Eye (tissue), 1 donor: ENCODE measurements at regions not wholly inside any gene's neighbourhood (a gene's known extent, or its start where the extent isn't known, plus 50 kb on each side); places are given as distances from the start of the nearest gene placed in this dataset.
"Not testable (repeated sequence)": the region's sequence is repeated elsewhere in the genome, so short reads cannot be mapped to it uniquely, and the experiment has no call there.

Experiments used
- DNase-seq: peaks from one replicate; pipeline ENCODE4 v3.0.0-alpha.2; 2015

DNA sequence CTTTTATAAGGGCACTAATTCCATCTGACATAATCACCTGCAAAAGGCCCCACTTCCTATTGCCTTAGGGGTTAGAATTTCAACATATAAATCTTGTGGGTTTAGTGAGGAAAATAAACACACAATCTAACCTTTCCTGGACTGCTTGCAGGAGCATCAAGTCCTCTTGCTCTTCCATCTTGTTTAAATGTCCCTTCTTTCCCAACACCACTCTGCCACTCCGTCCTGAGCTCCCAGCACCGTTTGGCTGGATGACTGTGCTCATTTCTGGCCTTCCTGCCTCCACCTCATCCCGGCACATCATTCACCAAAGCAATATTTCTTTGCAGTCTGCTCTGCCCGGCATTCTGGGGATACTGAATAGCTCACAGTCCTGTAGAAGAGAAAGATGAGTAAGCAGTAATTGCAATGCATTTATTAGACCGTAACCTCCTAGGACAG lies 247.8 kb downstream of the BCL2 start:
- no peak for DNase-seq

DNA sequence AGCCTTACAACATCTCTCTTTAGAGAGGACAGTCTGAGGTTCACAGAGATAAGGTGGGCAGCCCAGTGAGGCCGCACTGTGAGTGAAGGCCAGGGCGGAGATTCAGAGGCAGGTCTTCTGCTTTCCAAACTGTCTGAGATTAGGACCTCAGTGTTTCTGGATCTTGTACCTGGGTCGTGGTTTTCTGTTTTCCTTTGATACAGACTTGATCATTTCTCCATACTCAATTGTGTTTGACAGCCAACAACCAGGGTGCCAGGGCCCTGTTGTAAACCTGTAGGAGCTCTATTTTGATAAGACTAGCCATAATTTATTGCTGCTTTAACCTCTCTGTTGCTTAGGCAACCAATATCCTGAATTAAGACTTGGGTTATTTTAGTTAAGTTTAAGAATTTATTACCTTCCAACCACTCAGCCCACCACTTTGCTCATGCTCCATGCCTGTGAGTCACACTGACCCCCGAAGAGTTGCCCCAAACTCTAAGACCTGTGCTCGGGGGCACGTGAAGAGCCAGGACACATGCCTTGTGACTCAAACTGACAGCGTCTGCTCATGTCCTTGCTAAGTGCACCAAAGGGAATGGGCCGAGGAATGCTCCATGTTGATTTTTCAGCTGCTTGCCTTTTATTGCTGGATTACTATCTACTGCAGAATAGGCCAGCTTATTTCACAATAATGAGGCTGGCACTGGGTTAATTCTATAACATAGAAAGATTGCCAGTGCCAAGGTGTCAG lies 248.6 kb downstream of the BCL2 start:
- DNase-seq, result no peak

DNA sequence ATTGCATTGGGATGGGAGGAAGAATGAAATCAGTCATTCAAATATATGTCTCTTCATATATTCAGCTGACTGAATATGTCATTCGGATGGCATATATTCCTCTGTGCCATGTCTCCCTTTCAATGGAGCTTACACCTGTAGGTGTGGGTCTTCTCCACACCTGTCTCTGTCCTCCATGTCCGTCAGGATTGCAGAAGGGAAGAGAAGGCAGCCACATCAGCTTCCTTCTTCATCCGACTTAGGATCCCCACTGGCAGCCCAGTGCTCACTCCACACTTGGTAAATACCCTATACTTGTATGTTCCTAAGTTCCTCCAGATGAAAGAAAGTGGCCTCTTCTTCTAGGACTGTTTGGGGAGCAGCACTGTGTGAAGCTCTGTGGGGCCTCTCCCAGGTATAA lies 250.1 kb downstream of the BCL2 start:
- no peak for DNase-seq

DNA sequence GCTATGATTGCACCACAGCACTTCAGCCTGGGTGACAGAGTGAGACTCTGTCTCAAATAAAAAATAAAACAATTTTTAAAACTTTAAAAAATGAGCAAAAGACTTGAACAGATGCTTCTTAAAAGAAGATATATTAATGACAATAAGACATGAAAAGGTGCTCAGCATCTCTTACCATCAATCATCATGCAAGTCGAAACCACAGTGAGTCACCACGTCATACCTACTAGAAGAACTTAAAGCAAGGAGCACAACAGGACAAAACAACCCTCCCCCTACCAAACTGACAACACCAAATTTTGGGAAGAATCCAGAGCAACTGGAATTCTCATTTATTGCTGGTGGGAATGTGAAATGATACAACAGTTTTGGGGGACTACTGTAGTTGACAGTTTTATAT lies 251.6 kb downstream of the BCL2 start:
- no peak for DNase-seq

DNA sequence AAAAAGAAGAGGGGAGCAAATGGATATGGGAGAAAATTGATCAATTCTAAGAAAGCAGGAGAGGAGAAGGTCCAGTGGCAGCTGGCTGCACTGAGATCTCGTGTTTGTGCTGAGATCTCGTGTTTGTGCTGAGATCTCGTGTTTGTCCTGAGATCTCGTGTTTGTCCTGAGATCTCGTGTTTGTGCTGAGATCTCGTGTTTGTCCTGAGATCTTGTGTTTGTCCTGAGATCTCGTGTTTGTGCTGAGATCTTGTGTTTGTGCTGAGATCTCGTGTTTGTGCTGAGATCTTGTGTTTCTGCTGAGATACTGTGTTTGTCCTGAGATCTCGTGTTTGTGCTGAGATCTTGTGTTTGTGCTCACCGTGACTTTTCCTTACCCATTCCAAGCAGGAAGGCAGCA lies 254.4 kb downstream of the BCL2 start:
- no peak for DNase-seq

DNA sequence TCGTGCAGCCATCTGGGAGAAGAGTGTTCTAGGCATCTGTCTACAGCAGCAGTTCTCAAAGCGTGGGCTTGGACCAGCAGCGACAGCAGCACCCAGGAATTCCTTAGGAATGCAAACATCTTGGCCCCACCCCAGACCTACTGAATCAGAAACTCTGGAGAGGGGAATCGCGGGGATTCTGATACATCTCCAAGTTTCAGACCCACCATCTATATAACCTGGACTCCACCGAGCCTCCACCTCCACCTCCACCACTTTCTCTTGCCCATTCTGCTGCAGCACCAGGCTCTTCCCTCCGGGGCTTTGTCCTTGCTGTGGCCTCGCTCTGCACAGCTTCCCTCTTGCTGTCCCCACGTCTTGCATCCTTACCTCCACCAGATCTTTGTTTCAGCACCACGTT lies 256.4 kb downstream of the BCL2 start:
- no peak for DNase-seq

DNA sequence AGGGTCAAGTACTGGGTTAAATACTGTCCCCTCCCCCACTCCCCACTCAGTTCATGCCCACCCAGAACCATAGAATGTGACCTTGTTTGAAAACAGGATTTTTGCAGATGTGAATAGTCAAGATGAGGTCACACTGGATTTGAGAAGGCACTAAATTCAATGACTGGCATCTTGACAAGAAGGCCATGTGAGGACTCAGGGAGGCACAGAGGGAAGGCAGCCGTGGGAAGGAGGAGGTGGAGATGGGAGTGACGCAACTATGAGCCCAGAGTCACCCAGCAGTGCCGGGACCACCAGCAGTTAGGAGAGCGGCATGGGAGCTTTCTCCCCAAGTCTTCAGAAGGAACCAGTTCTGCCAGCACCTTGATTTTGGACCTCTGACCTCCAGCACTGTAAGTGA lies 257.3 kb downstream of the BCL2 start:
- no peak for DNase-seq

DNA sequence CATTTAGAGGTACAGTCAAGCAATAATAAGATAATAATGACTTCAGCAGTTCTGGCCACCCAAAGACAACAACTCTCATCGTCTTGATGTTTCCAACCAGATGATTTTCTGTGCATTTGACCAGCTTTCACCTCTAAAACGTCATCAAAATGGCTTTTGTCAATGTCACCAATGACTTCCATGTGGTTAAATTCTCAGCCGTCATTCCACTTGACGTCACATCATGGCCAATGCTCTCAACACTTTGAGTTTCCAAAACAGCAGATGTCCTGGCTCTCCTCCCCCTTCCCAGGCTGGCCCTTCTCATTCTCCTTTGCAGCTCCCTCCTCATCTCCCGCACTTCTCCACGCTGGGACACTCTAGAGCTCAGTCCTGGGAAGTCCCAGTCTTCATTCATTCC lies 258.3 kb downstream of the BCL2 start:
- DNase-seq, result peak; percentile 21

DNA sequence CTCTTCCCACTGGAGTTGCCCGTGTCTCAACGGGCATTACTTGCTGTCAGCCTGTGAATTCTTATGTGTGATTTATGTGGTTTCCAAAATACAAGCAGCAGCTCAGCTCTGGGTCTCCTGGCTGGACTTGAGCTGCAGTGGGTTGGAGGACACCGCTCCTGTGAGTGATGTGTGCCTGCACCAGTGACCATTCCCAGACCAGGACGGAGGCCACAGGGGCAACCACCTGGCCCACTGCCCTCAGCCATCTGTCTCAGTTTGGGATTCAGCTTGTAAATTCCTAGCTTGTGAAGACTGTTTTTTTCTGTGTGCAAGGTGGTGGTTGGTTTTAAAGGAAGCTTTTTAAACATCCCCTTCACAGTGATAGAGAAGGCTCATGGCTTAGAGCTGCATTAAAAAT lies 261.0 kb downstream of the BCL2 start:
- DNase-seq, result no peak

DNA sequence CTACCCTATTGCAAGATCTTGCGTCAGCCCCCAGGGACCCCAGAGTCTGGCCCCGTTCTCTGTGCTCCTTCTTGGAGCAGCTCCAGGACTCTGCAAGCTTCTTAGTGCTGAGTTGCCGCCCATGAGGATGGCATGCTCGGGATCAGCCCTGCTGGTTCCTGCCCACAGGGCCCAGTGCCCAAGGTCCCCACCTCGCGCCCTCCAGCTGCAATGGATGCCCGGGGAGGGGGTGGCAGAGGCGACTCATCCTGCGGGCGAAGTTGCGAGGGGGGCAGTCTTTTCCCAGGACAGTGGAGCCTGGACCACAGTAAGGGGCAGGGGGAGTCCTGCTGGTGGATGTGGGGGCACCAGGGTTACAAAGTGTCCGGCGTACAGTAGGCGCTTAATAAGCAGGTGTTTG lies 261.9 kb downstream of the BCL2 start:
- DNase-seq, result no peak

DNA sequence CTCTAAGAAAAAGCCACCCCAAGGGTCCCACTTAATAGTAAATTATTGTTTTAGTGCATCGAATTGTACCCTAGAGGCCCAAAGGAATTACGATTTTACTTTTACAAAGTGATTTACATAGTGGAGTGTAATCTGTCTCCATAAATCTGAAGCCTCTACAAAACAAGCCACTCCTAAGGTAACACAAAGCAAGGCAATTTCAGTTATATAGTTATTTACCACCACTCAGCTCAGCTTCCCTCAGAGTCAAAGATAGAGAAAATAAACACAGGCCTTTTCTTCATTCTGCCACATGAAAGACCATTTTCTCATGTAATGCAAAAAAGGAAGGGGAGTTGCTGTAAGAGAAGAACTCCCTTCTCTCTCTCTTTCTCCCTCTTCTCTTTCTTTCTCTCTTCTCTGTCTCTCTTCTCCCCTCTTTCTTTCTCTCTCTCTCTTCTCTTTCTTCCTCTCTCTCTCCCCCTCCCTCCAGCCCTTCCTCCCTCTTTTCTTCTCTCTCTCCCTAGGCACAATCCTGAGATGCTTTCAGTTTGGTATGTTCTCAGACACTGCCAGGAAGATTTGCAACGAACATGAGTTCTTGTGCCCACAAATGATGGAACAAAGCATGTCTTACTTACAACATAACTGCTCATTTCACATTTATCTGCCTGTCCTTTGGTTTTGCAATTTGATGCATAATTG lies 264.5 kb downstream of the BCL2 start:
- DNase-seq, result no peak

DNA sequence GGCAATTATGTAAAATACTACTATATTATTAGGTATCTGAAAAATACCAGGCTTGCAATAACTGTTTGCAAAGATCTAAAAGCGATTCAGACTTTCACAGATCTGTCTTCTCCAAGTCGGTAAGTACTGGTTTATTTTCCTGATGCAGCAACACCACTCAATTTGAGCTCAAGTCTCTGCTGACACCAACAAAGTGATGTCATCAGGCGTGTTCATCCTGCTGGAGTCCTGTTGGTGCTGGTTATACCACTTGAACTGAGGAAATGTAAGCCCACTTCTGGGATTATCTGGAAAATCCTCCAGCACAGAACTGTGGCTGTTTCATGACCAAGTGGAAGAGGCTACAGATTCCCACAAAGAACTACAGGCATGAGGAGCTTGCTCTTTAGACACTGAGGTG lies 267.6 kb downstream of the BCL2 start:
- no peak for DNase-seq

DNA sequence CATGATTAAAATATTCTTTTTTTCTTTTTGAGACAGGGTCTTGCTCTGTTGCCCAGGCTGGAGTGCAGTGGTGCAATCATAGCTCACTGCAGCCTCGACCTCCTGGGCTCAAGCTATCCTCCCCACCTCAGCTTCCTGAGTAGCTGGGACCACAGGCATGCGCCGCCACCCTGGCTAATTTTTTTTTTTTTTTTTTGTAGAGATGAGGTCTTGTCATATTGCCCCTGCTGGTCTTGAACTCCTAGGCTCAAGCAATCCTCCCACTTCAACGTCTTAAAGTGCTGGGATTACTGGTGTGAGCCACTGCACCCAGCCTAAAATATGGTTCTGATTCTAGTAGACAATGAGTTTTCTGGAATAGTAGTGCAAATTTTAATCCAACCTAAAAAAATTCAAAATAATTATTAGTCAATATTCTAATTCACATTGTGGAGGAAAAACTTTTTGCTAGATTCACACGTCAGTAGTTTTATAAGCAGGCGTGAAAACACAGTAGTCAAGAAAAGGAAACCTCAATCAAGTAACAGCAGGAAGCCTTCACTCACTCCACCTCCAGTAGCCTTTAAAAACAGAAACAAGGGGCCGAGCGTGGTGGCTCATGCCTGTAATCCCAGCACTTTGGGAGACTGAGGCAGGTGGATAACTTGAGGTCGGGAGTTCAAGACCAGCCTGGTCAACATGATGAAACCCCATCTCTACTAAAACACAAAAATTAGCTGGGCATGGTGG lies 268.7 kb downstream of the BCL2 start:
- not testable (repeated sequence) for DNase-seq

DNA sequence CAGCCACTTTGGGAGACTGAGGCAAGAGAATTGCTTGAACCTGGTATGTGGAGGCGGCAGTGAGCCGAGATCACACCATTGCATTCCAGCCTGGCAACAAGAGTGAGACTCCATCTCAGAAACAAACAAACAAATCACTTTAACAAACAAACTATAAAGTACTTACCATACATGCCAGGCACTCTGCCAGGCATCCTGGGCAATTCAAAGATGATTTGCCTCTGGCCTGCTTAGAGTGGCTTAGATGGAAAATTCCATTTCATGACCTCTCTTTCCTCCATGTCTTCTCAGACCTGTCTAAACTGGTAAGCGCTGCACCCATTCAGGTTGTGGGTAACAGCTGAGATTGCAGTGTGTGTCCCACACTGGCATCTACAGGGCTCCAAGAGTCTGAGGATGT lies 273.2 kb downstream of the BCL2 start:
- DNase-seq, result no peak

DNA sequence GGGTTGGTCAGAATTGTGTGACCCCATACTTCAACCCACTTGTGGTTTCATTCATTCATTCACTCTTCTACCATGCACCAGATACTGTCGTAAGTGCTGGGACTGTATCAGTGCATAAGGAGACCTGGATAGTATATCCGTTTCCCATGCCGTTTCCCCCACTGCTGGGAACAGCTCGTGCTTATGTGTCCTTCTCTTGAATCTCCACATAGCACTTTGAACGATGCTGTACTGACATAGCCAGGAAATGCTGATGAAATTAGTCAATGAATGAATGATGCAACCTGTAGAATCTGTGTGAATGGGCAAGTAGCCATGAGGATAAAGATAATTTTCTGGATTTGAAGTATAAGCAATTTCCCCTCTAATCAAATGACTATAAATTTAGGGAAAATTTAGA lies 276.1 kb downstream of the BCL2 start:
- no peak for DNase-seq

DNA sequence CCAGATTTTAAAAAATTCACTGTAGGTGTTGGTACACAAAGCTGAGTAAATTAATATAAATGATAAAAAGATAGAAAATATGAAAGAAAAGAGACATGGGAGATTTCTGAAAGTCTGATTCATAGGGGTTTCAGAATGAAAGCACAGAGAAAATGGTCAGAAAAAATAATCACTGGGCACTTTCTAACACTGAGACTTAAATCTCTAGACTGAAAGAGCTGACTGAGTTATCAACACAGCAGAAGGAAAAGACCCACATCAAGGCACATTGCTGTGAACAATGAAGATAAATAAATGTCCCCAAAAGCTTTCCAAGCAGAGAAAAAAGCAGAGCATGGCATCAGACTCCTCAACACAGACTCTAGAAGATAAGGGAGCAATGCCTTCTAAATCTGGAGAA lies 277.2 kb downstream of the BCL2 start:
- DNase-seq, result no peak

DNA sequence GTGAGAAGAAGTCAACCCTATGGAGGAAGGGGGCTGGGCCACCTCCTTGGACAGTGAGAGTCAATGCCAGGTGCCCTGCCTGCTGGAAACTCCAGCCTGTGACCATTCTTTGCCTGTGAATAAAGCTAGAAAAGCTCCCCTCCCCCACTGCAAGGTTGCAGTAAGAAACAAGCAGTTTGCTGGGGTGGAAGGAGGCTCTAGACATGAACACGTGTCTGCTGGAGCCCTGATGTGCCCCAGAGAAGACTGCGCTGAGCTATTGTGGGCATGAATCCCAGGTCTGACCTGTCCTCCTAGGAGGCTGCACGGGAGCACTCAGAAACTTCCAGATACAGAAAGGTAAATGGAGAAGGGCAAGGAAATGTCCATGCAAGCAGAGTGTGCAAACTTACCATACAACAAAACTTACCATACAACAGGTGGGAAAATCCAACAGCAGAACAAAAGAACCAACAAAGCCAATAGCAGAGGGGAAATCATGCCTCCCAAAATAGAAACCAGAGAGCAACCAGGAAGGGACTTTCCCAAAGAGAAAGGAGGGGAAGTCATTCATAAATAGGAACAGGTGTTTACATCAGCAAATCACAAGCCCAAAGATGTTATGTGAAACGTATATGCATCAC lies 278.7 kb downstream of the BCL2 start:
- no peak for DNase-seq

DNA sequence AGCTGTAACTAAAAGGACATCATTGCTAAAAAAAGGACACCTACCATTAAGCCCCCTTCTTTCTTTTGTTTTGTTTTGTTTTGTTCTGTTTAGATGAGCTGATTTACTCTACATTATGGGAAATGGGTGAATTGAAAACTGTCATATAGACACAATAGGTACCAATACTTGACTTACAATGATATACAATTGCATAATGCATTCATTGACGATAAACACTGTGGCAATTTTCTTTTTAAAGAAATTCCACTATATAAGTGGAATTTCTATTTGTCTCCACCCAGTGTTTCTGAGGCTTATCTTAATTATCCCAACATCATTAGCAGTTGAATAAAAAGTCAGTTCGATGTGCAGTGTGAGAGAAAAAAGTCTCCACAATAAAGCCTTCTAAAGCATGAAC lies 282.1 kb downstream of the BCL2 start:
- DNase-seq, result no peak

DNA sequence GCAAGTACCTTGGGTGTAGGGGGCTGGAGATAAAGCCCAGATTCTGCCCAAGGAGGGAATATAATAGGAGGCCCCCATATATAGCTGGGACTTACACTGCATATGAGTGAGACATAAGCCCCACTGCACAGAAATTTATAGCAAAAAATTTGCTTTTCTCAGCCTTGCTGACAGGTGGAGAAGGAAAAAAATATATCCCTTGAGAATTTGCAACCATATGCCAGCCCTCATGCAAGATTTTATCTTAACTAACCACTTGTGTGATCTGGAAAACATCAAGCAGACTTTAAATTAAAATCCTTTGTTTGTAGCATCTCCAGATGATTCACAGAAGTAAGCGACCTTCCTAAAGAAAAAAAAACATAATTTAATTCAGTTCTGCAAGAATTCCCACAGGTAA lies 288.2 kb downstream of the BCL2 start:
- DNase-seq, result no peak
